ENCODE measurements at regions not wholly inside any gene's neighbourhood (a gene's known extent, or its start where the extent isn't known, plus 50 kb on each side); places are given as distances from the start of the nearest gene placed in this dataset.

- DNase-seq, result no peak
Observed at GRCh38 chr12:34387711-34388635, 365.7 kb downstream of the ALG10 start.

GRCh38 chr12:34388636-34389377, 366.5 kb downstream of the ALG10 start:
- no peak for DNase-seq

- DNase-seq, result no peak
Observed at GRCh38 chr12:34389378-34390170, 367.3 kb downstream of the ALG10 start.

DNA sequence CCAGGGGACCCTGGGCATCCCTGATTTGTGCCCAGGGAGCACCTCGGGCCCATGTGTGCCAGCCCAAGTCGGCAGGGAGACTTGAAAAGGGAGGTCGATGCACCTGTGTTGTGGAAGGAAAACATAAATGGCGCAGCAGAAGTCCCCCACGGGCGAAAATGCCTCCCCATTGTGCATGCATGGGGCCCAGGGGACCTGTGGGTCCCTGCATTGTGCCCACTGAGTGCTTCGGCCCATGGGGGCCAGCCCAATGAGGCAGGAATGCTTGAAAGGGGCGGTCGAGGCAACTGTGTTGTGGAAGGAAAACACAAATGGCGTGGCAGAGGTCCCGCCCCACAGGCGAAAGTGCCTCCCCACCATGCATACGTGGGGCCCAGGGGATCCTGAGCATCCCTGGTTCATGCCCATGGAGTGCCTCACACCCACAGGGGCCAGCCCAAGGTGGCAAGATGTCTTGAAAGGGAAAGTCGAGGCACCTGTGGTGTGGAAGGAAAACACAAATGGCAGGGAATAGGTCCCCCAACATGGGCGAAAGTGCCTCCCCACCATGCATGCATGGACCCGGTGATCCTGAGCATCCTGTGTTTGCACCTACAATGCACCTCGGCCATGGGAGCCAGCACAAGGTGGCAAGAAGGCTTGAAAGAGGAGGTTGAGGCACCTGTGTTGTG, 368.0 kb downstream of the ALG10 start:
- no peak for DNase-seq

- no peak for DNase-seq
Observed at GRCh38 chr12:34390846-34391700, 368.8 kb downstream of the ALG10 start.

- DNase-seq, result no peak
Observed at GRCh38 chr12:34391771-34392581, 369.7 kb downstream of the ALG10 start.

DNA sequence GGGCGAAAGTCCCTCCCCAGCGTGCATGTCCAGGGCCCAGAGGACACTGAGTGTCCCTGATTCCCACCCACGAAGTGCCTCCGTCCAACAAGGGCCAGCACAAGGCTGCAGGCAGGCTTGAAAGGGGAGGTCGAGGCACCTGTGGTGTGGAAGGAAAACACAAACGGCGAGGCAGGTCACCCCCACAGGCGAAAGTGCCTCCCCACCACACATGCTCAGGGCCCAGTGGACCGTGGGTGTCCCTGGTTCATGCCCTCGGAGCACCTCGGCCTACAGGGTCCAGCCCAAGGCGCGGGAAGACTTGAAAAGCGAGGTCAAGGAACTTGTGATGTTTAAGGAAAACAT, 370.4 kb downstream of the ALG10 start:
- DNase-seq, result no peak

DNA sequence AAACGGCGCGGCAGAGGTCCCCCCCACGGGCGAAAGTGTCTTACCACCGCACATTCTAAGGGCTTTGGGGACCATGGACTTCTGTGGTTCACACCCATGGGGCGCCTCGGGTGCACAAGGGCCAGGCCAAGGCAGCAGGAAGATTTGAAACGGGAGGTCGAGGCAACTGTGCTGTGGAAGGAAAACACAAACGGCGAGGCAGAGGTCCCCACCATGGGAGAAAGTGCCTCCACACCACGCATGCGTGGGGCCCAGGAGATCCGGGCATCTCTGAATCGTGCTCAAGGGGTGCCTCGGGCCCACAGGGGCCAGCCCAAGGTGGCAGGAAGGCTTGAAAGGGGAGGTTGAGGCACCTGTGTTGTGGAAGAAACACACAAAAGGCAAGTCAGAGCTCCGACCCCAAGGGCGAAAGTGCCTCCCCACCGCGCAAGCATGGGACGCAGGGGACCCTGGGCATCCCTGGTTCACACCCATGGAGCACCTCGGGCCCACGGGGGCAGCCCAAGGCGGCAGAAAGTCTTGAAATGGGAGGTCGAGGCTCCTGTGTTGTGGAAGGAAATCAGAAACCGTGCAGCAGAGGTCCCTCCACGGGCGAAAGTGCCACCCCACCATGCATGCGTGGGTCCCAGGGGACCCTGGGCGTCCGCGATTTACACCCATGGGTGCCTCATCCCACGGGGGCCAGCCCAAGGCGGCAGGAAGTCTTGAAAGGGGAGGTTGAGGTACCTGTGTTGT, 371.0 kb downstream of the ALG10 start:
- DNase-seq, result no peak

GRCh38 chr12:34393821-34394150, 371.5 kb downstream of the ALG10 start:
- DNase-seq, result no peak

DNA sequence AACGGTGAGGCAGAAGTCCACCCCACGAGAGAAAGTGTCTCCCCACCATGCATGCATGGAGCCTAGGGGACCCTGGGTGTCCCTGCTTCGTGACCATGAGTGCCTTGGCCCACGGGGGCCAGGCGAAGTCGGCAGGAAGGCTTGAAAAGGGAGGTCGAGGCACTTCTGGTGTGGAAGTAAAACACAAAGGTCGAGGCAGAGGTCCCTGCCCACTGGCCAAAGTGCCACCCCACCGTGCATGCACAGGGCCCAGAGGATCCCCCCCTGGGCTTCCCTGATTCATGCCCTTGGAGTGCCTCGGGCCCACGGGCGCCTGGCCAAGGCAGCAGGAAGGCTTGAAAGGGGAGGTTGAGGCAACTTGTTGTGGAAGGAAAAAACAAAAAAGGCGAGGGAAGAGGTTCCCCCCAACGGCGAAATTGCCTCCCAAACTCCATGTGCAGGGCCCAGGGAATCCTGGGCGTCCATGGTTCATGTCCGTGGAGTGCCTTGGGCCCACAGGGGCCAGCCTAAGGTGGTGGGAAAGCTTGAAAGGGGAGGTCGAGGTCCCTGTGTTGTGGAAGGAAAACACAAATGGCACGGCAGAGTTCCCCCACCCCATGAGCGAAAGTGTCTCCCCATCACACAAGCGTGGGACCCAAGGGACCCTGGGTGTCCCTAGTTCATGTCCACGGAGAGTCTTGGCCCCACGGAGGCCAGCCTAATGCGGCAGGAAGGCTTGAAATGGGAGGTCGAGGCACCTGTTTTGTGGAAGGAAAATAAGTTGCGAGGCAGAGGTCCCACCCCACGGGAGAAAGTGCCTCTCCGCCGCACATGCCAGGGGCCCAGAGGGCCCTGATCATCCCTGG, 372.1 kb downstream of the ALG10 start:
- DNase-seq, result no peak

- no peak for DNase-seq
Observed at GRCh38 chr12:34395056-34396005, 373.0 kb downstream of the ALG10 start.

DNA sequence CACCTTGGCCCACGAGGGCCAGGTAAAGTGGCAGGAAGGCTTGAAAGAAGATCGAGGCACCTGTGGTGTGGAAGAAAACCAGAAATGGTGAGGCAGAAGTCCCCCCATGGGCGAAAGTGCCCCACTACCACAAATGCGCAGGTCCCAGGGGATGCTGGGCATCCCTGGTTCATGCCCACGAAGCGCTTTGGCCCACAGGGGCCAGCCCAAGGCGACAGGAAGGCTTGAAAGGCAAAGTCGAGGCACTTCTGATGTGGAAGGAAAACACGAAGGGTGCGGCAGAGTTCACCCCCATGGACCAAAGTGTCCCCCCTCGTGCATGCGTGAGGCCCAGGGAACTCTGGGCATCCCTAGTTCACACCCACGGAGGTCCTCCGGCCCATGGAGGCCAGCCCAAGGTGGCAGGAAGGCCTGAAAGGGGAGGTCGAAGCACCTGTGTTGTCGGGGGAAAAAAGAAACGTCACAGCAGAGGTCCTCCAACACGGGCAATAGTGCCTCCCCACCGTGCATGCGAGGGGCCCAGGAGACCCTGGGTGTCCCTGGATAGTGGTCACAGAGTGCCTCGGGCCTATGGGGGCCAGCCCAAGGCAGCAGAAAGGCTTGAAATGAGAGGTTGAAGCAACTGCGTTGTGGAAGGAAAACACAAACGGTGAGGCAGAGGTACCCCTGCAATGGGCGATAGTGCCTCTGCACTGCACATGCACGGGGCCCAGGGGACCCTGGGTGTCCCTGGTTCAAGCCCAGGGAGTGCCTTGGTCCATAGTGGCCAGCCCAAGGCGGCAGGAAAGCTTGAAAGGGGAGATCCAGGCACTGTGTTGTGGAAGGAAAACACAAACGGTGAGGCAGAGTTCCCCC, 373.9 kb downstream of the ALG10 start:
- no peak for DNase-seq

- no peak for DNase-seq
Observed at GRCh38 chr12:34396861-34397590, 374.7 kb downstream of the ALG10 start.

GRCh38 chr12:34397591-34398365, 375.5 kb downstream of the ALG10 start:
- DNase-seq, result no peak

- DNase-seq, result no peak
Observed at GRCh38 chr12:34398366-34398705, 376.0 kb downstream of the ALG10 start.
